PC-3 (cell line): ENCODE measurements at regions not wholly inside any gene's neighbourhood (a gene's known extent, or its start where the extent isn't known, plus 50 kb on each side); places are given as distances from the start of the nearest gene placed in this dataset.

Experiments used
- ATAC-seq: fragments of 200-7000 bp; cut with Tn5 transposase; 2 replicates; pipeline ENCODE4 v1.9.1; 2020; ENCODE audit warnings: mild to moderate bottlenecking, moderate library complexity
- BruUV-seq: library from RNA; stranded (reverse); fragments of 400-500 nt; replicated peaks from 2 replicates; lab custom pipeline; 2021; lab: Mats Ljungman, UMichigan
- CTCF ChIA-PET: fragments of 300-600 bp; sonication (Branson Sonifier 250); formaldehyde crosslinking; loops from one replicate; lab custom pipeline; 2022; ENCODE audit warnings: antibody characterized with exemption; lab: Charles Lee
- POLR2A ChIA-PET: fragments of 300-600 bp; sonication (Branson Sonifier 250); formaldehyde crosslinking; loops from one replicate; lab custom pipeline; 2022; ENCODE audit warnings: antibody characterized with exemption; ENCODE audit not compliant: unreplicated experiment; lab: Charles Lee
- DNase-seq: peaks from one replicate; pipeline ENCODE4 v3.0.0-alpha.2; 2015
- H2AFZ ChIP-seq: fragments of 300-600 bp; sonication (generic); 2 replicates; pipeline ENCODE4 v1.6.0; 2016; ENCODE audit warnings: antibody characterized with exemption, low read length
- H3F3A ChIP-seq: fragments of 300-600 bp; sonication (generic); one replicate; pipeline ENCODE4 v1.6.0; 2017; ENCODE audit warnings: antibody characterized with exemption, low read length, control low read depth, mild to moderate bottlenecking; ENCODE audit not compliant: unreplicated experiment
- H3K27ac ChIP-seq: fragments of 300-600 bp; sonication (generic); 2 replicates; pipeline ENCODE4 v1.5.1; 2016; ENCODE audit warnings: mild to moderate bottlenecking, low read length
- H3K27me3 ChIP-seq: fragments of 300-600 bp; sonication (generic); 2 replicates; pipeline ENCODE4 v1.6.1; 2016; ENCODE audit warnings: low read length, mixed read lengths
- H3K36me3 ChIP-seq: fragments of 300-600 bp; sonication (generic); 2 replicates; pipeline ENCODE4 v1.6.1; 2016; ENCODE audit warnings: low read depth, mixed run types, low read length, mixed read lengths
- H3K4me1 ChIP-seq: fragments of 300-600 bp; sonication (generic); 2 replicates; pipeline ENCODE4 v1.5.1; 2016; ENCODE audit warnings: low read length; ENCODE audit not compliant: insufficient read depth
- H3K4me2 ChIP-seq: fragments of 300-600 bp; sonication (generic); 2 replicates; pipeline ENCODE4 v1.6.0; 2016; ENCODE audit warnings: low read length
- H3K4me3 ChIP-seq: fragments of 300-600 bp; sonication (generic); 2 replicates; pipeline ENCODE4 v1.5.1; 2016; ENCODE audit warnings: mild to moderate bottlenecking, low read length, mixed read lengths
- H3K79me2 ChIP-seq: fragments of 300-600 bp; sonication (generic); 2 replicates; pipeline ENCODE4 v1.6.1; 2017; ENCODE audit warnings: low read length, mixed read lengths
- H3K9ac ChIP-seq: fragments of 300-600 bp; sonication (generic); 2 replicates; pipeline ENCODE4 v1.6.0; 2016; ENCODE audit warnings: mild to moderate bottlenecking, low read length
- H3K9me2 ChIP-seq: fragments of 300-600 bp; sonication (generic); replicated peaks from 2 replicates; pipeline ENCODE4 v1.6.1; 2016; ENCODE audit warnings: mixed run types, low read length, mixed read lengths
- H3K9me3 ChIP-seq: fragments of 300-600 bp; sonication (generic); 2 replicates; pipeline ENCODE4 v1.6.1; 2016; ENCODE audit warnings: low read length, mixed read lengths
- H4K20me1 ChIP-seq: fragments of 300-600 bp; sonication (generic); 2 replicates; pipeline ENCODE4 v1.6.1; 2016; ENCODE audit warnings: low read length, mixed read lengths
- CTCF ChIP-seq: fragments of 300-600 bp; sonication (generic); conservative IDR thresholded peaks from 2 replicates; pipeline ENCODE4 v1.5.1; 2017; ENCODE audit warnings: antibody characterized with exemption, low read depth, mild to moderate bottlenecking, low read length
- EZH2 ChIP-seq: fragments of 300-600 bp; sonication (generic); IDR thresholded peaks from one replicate; pipeline ENCODE4 v1.6.1; 2017; ENCODE audit warnings: antibody characterized with exemption, mild to moderate bottlenecking, low read length; ENCODE audit not compliant: unreplicated experiment
- EZH2phosphoT487 ChIP-seq: fragments of 300-600 bp; sonication (generic); IDR thresholded peaks from 2 replicates; pipeline ENCODE4 v1.6.1; 2018; ENCODE audit warnings: mild to moderate bottlenecking, antibody characterized with exemption, low read length, borderline replicate concordance
- intact Hi-C: fragments of 100-400 bp; cut with micrococcal nuclease; formaldehyde crosslinking; loops from 2 replicates; pipeline ENCODE4 v1.9.0; 2023

GRCh38 chr14:86897224-86897623, 1095.8 kb downstream of the GALC start:
- H3K9me3 ChIP-seq, result no peaks in the 10 kb centered on the region
- TF ChIP-seq EZH2phosphoT487 (no peak), EZH2 (no peak), CTCF (no peak)
- H3K4me3 ChIP-seq, result no peak overlapping the region
- POLR2A ChIA-PET, result no interaction called here
- H3K27me3 ChIP-seq, result no peaks in the 10 kb centered on the region
- H3K36me3 ChIP-seq, result no peaks in the 10 kb centered on the region
- H3K9ac ChIP-seq, result no peak overlapping the region
- DNase-seq (no peak), ATAC-seq (no peak)
- CTCF ChIA-PET, result no interaction called here
- H3F3A ChIP-seq, result no peaks in the 10 kb centered on the region
- H3K79me2 ChIP-seq, result no peaks in the 10 kb centered on the region
- no peaks in the 10 kb centered on the region for H4K20me1 ChIP-seq
- no peak overlapping the region for H3K27ac ChIP-seq
- intact Hi-C loops, result no loop called here
- no peaks in the 10 kb centered on the region for H3K9me2 ChIP-seq
- H3K4me1 ChIP-seq, result no peaks in the 10 kb centered on the region
- H2AFZ ChIP-seq, result no peak overlapping the region
- no TSS peak for BruUV-seq
- H3K4me2 ChIP-seq, result no peak overlapping the region

- H3K27ac ChIP-seq, result no peak overlapping the region
- no peaks in the 10 kb centered on the region for H3K27me3 ChIP-seq
- no peaks in the 10 kb centered on the region for H3K79me2 ChIP-seq
- no peaks in the 10 kb centered on the region for H3K4me1 ChIP-seq
- BruUV-seq, result no TSS peak
- no peaks in the 10 kb centered on the region for H3K9me2 ChIP-seq
- intact Hi-C loops, result no loop called here
- no peak for TF ChIP-seq EZH2
- H3K4me3 ChIP-seq, result no peak overlapping the region
- no peak for DNase-seq
- CTCF ChIA-PET, result no interaction called here
- no peaks in the 10 kb centered on the region for H4K20me1 ChIP-seq
- no peak overlapping the region for H3K9ac ChIP-seq
- POLR2A ChIA-PET, result no interaction called here
- H2AFZ ChIP-seq, result no peak overlapping the region
- H3K36me3 ChIP-seq, result no peaks in the 10 kb centered on the region
- no peaks in the 10 kb centered on the region for H3F3A ChIP-seq
- H3K9me3 ChIP-seq, result no peaks in the 10 kb centered on the region
- no peak for ATAC-seq
- H3K4me2 ChIP-seq, result no peak overlapping the region
Measured at GRCh38 chr14:86896701-86897100, 1096.3 kb downstream of the GALC start.

GRCh38 chr14:86892152-86892956, 1100.6 kb downstream of the GALC start:
- ATAC-seq, result no peak
- intact Hi-C loops, result no loop called here
- CTCF ChIA-PET, result no interaction called here
- H3F3A ChIP-seq, result no peaks in the 10 kb centered on the region
- H3K4me3 ChIP-seq, result no peak overlapping the region
- H2AFZ ChIP-seq, result no peak overlapping the region
- DNase-seq, result peak; percentile 2
- no peaks in the 10 kb centered on the region for H3K9me3 ChIP-seq
- BruUV-seq, result no TSS peak
- no peak overlapping the region for H3K9ac ChIP-seq
- H3K36me3 ChIP-seq, result no peaks in the 10 kb centered on the region
- TF ChIP-seq EZH2phosphoT487 (no peak), CTCF (no peak), EZH2 (no peak)
- POLR2A ChIA-PET, result no interaction called here
- H3K4me2 ChIP-seq, result no peak overlapping the region
- no peaks in the 10 kb centered on the region for H3K27me3 ChIP-seq
- no peaks in the 10 kb centered on the region for H3K9me2 ChIP-seq
- no peaks in the 10 kb centered on the region for H4K20me1 ChIP-seq
- H3K79me2 ChIP-seq, result no peaks in the 10 kb centered on the region
- H3K4me1 ChIP-seq, result no peaks in the 10 kb centered on the region
- H3K27ac ChIP-seq, result no peak overlapping the region
